Dendritic cell treated with granulocyte-macrophage colony-stimulating factor and Interleukin-4, amounts not matched to agents 40 ng/mL and 50 ng/mL, for 4 days (primary cell): ENCODE measurements at regions not wholly inside any gene's neighbourhood (a gene's known extent, or its start where the extent isn't known, plus 50 kb on each side); places are given as distances from the start of the nearest gene placed in this dataset.

Experiments used
- H3K27ac Mint-ChIP-seq: one replicate; pipeline ENCODE4 v1.8.0; 2022; ENCODE audit warnings: mild to moderate bottlenecking, mixed read lengths
- H3K27me3 Mint-ChIP-seq: one replicate; pipeline ENCODE4 v1.8.0; 2022; ENCODE audit warnings: mild to moderate bottlenecking, mixed read lengths
- H3K36me3 Mint-ChIP-seq: one replicate; pipeline ENCODE4 v1.8.0; 2022; ENCODE audit warnings: low read depth, mixed read lengths
- H3K4me1 Mint-ChIP-seq: one replicate; pipeline ENCODE4 v1.8.0; 2022; ENCODE audit warnings: low read depth, mixed read lengths
- H3K4me3 Mint-ChIP-seq: one replicate; pipeline ENCODE4 v1.8.0; 2022; ENCODE audit warnings: mild to moderate bottlenecking, moderate library complexity, mixed read lengths
- H3K9me3 Mint-ChIP-seq: one replicate; pipeline ENCODE4 v1.8.0; 2022; ENCODE audit warnings: mixed read lengths
- intact Hi-C: fragments of 100-400 bp; cut with micrococcal nuclease; formaldehyde crosslinking; loops from one replicate; pipeline ENCODE4 v1.15.0; 2022

- H3K27me3 Mint-ChIP-seq: no peaks in the 10 kb centered on the region
- H3K27ac Mint-ChIP-seq: no peak overlapping the region
- H3K4me1 Mint-ChIP-seq: no peaks in the 10 kb centered on the region
- peaks cover 9% of the 10 kb centered on the region for H3K9me3 Mint-ChIP-seq
- intact Hi-C loops: no loop called here
- H3K36me3 Mint-ChIP-seq: no peaks in the 10 kb centered on the region
- H3K4me3 Mint-ChIP-seq: no peak overlapping the region
Observed at GRCh38 chr5:7207979-7208378, 188.0 kb upstream of the ADCY2 start.

GRCh38 chr5:7208938-7209337 is 187.0 kb upstream of the ADCY2 start:
- no peak overlapping the region for H3K27ac Mint-ChIP-seq
- no peak overlapping the region for H3K4me3 Mint-ChIP-seq
- H3K36me3 Mint-ChIP-seq: no peaks in the 10 kb centered on the region
- intact Hi-C loops: no loop called here
- peaks cover 9% of the 10 kb centered on the region for H3K9me3 Mint-ChIP-seq
- H3K4me1 Mint-ChIP-seq: no peaks in the 10 kb centered on the region
- no peaks in the 10 kb centered on the region for H3K27me3 Mint-ChIP-seq

GRCh38 chr5:7209658-7210057 is 186.3 kb upstream of the ADCY2 start:
- Mint-ChIP-seq H3K27ac (no peak overlapping the region), H3K9me3 (peaks cover 9% of the 10 kb centered on the region), H3K36me3 (no peaks in the 10 kb centered on the region), H3K4me3 (no peak overlapping the region), H3K27me3 (no peaks in the 10 kb centered on the region), H3K4me1 (no peaks in the 10 kb centered on the region)
- intact Hi-C loops: no loop called here

GRCh38 chr5:7210549-7210948 is 185.4 kb upstream of the ADCY2 start:
- Mint-ChIP-seq H3K9me3 (peaks cover 9% of the 10 kb centered on the region), H3K36me3 (no peaks in the 10 kb centered on the region), H3K4me3 (no peak overlapping the region), H3K27ac (no peak overlapping the region), H3K27me3 (no peaks in the 10 kb centered on the region), H3K4me1 (no peaks in the 10 kb centered on the region)
- intact Hi-C loops: no loop called here

GRCh38 chr5:7213525-7213924 is 182.4 kb upstream of the ADCY2 start:
- intact Hi-C loops: no loop called here
- H3K4me1 Mint-ChIP-seq: no peaks in the 10 kb centered on the region
- H3K27me3 Mint-ChIP-seq: peaks cover 1% of the 10 kb centered on the region
- no peak overlapping the region for H3K27ac Mint-ChIP-seq
- H3K36me3 Mint-ChIP-seq: no peaks in the 10 kb centered on the region
- no peak overlapping the region for H3K4me3 Mint-ChIP-seq
- H3K9me3 Mint-ChIP-seq: no peaks in the 10 kb centered on the region

- H3K9me3 Mint-ChIP-seq: no peaks in the 10 kb centered on the region
- no peaks in the 10 kb centered on the region for H3K4me1 Mint-ChIP-seq
- H3K27ac Mint-ChIP-seq: no peak overlapping the region
- intact Hi-C loops: no loop called here
- H3K36me3 Mint-ChIP-seq: no peaks in the 10 kb centered on the region
- H3K4me3 Mint-ChIP-seq: no peak overlapping the region
- peaks cover 1% of the 10 kb centered on the region for H3K27me3 Mint-ChIP-seq
Observed at GRCh38 chr5:7214906-7215416, 181.0 kb upstream of the ADCY2 start.

GRCh38 chr5:7218141-7218540 is 177.8 kb upstream of the ADCY2 start:
- Mint-ChIP-seq H3K27ac (no peak overlapping the region), H3K36me3 (no peaks in the 10 kb centered on the region), H3K4me1 (no peaks in the 10 kb centered on the region), H3K27me3 (peaks cover 3% of the 10 kb centered on the region), H3K9me3 (no peaks in the 10 kb centered on the region), H3K4me3 (no peak overlapping the region)
- intact Hi-C loops: no loop called here

- Mint-ChIP-seq H3K27me3 (peaks cover 6% of the 10 kb centered on the region), H3K9me3 (no peaks in the 10 kb centered on the region), H3K27ac (no peak overlapping the region), H3K4me1 (no peaks in the 10 kb centered on the region), H3K36me3 (no peaks in the 10 kb centered on the region), H3K4me3 (no peak overlapping the region)
- intact Hi-C loops: no loop called here
Observed at GRCh38 chr5:7220156-7220555, 175.8 kb upstream of the ADCY2 start.

- Mint-ChIP-seq H3K4me3 (no peak overlapping the region), H3K4me1 (no peaks in the 10 kb centered on the region)
- intact Hi-C loops: no loop called here
Observed at GRCh38 chr5:7221041-7221440, 174.9 kb upstream of the ADCY2 start.

GRCh38 chr5:7225826-7226225 is 170.1 kb upstream of the ADCY2 start:
- H3K4me3 Mint-ChIP-seq: no peak overlapping the region
- H3K27me3 Mint-ChIP-seq: peaks cover 5% of the 10 kb centered on the region
- no peak overlapping the region for H3K27ac Mint-ChIP-seq
- intact Hi-C loops: no loop called here
- peaks cover 13% of the 10 kb centered on the region for H3K9me3 Mint-ChIP-seq
- H3K4me1 Mint-ChIP-seq: no peaks in the 10 kb centered on the region
- no peaks in the 10 kb centered on the region for H3K36me3 Mint-ChIP-seq

More at GRCh38 chr5:7221041-7221440, 174.9 kb upstream of the ADCY2 start:
- peaks cover 6% of the 10 kb centered on the region for H3K27me3 Mint-ChIP-seq
- H3K9me3 Mint-ChIP-seq: no peaks in the 10 kb centered on the region
- no peak overlapping the region for H3K27ac Mint-ChIP-seq
- H3K36me3 Mint-ChIP-seq: no peaks in the 10 kb centered on the region

GRCh38 chr5:7242118-7242710 is 153.7 kb upstream of the ADCY2 start:
- intact Hi-C loops: no loop called here
- Mint-ChIP-seq H3K4me3 (no peak overlapping the region), H3K4me1 (peaks cover 3% of the 10 kb centered on the region), H3K36me3 (no peaks in the 10 kb centered on the region), H3K27me3 (no peaks in the 10 kb centered on the region), H3K27ac (no peak overlapping the region), H3K9me3 (no peaks in the 10 kb centered on the region)

GRCh38 chr5:7244208-7244607 is 151.7 kb upstream of the ADCY2 start:
- H3K36me3 Mint-ChIP-seq: no peaks in the 10 kb centered on the region
- H3K9me3 Mint-ChIP-seq: no peaks in the 10 kb centered on the region
- H3K4me3 Mint-ChIP-seq: no peak overlapping the region
- H3K27ac Mint-ChIP-seq: no peak overlapping the region
- intact Hi-C loops: no loop called here
- H3K4me1 Mint-ChIP-seq: no peaks in the 10 kb centered on the region
- H3K27me3 Mint-ChIP-seq: no peaks in the 10 kb centered on the region

- Mint-ChIP-seq H3K27ac (no peak overlapping the region), H3K4me3 (no peak overlapping the region), H3K4me1 (no peaks in the 10 kb centered on the region), H3K36me3 (no peaks in the 10 kb centered on the region), H3K27me3 (no peaks in the 10 kb centered on the region), H3K9me3 (no peaks in the 10 kb centered on the region)
- intact Hi-C loops: no loop called here
Observed at GRCh38 chr5:7245121-7245651, 150.8 kb upstream of the ADCY2 start.

GRCh38 chr5:7246287-7246686 is 149.7 kb upstream of the ADCY2 start:
- H3K9me3 Mint-ChIP-seq: no peaks in the 10 kb centered on the region
- no peaks in the 10 kb centered on the region for H3K36me3 Mint-ChIP-seq
- H3K27ac Mint-ChIP-seq: no peak overlapping the region
- H3K4me3 Mint-ChIP-seq: no peak overlapping the region
- no peaks in the 10 kb centered on the region for H3K27me3 Mint-ChIP-seq
- peaks cover 7% of the 10 kb centered on the region for H3K4me1 Mint-ChIP-seq
- intact Hi-C loops: no loop called here

- Mint-ChIP-seq H3K27ac (no peak overlapping the region), H3K4me3 (no peak overlapping the region), H3K36me3 (no peaks in the 10 kb centered on the region), H3K4me1 (peaks cover 12% of the 10 kb centered on the region), H3K9me3 (no peaks in the 10 kb centered on the region), H3K27me3 (no peaks in the 10 kb centered on the region)
- intact Hi-C loops: loop anchor here (10.0 kb wide), 1 partner anchor 135 kb away; no protein-coding TSS in a partner anchor
Observed at GRCh38 chr5:7250004-7250403, 145.9 kb upstream of the ADCY2 start.
